ENCODE measurements at regions not wholly inside any gene's neighbourhood (a gene's known extent, or its start where the extent isn't known, plus 50 kb on each side); places are given as distances from the start of the nearest gene placed in this dataset.

- TF ChIP-seq CTCF (IDR thresholded peaks at IDR 0.05) (no peak), POLR2A (IDR thresholded peaks at IDR 0.05) (no peak)
Measured at GRCh38 chr1:228889289-228889688, 154.0 kb downstream of the RHOU start.
